ENCODE measurements at regions not wholly inside any gene's neighbourhood (a gene's known extent, or its start where the extent isn't known, plus 50 kb on each side); places are given as distances from the start of the nearest gene placed in this dataset.
"Not testable (repeated sequence)": the region's sequence is repeated elsewhere in the genome, so short reads cannot be mapped to it uniquely, and the experiment has no call there.

DNA sequence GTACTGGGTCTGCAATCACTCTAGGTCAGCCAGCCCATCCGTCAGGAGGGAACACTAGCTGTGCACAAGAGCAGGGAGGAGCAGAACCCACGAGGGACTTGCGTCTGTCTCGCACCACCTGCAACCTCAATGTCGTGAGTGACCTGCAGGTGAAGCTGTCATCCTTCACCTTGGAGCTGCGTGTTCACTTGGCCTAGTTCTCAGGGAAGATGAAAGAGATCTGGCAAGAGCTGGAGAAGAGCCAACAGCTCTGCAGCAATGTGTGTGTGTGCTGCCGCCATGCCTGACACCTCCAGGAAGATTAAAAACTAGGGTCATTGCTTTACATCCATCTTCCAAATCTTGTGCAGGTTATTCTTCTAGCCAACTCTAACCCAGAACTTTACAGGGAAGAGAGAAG, 117.6 kb upstream of the MRI1 start:
- DNase-seq = no peak

DNA sequence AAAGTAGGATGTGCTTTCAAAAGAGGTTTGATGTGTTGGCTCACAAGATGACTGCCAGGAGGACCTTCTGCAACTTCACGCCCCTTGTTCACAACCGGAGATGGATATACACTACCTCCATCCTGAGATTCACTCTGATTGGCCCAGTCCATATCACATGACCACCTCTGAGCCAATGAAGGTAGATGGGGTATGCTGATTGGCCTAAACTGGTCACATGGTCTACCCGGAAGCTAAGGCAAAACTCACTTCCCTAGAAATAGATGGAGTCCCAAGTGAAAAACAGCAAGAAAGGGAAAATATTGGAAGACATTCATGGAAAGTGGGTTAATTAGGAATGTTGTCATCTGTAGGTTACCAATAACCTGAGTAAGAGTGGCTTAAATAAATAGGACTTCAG, 119.7 kb upstream of the MRI1 start:
- DNase-seq = no peak

DNA sequence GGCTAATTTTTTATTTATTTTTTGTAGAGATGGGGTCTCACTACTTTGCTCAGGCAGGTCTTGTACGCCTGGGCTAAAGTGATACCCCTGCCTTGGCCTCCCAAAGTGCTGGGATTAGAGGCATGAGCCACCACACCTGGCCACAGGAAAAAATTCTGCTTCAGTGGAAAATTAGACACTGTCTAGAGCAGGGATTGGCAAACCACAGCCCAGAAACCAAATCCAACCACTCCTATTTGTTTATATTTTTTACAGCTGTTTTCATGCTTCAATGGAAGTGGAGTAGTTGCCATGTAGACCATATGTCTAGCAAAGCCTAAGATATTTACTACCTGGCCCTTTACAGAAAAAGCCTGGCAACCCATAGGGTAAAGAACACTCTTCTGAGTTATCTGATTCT, 123.7 kb upstream of the MRI1 start:
- no peak for DNase-seq

DNA sequence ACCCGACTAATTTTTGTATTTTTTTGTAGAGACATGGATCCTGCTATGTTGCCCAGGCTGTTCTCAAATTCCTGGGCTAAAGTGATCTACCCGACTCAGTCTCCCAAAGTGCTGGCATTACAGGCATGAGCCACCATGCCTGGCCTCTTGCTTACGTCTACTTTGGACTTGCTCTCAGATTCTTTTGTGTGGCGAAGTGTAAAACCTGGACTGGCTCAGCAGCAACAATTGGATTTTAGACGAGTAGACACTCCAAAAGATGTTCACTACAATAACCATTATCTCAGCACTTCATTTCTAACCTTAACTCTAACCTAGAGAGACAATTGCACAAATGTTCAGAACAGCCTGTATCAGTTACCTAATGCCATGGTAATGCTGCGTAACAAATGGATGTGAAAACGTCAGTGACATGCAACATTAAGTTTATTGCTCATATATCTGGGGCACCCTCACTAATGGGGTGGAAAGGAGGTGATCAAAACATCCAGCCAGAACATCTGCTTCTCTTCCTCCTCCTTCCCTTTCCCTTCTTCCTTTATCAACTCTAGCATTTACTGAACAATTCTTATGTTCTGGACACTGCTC, 124.9 kb upstream of the MRI1 start:
- DNase-seq = no peak

DNA sequence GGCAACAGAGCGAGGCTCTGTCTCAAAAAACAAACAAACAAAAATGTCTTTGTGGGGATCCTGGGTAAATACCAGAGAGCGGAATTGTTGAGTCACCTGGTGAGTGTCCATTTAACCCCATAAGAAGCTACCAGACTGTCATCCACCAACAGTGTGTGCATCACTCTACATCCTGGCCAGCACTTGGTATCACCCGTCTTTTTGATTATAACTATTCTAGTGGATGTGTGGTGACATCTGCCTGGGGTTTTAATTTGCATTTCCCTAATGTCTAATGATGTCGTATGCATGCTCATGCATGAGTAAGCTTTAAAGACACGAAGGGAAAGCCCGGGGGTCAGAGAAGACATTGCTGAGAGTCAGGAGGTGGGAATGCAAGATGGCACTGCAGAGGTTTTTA, 126.7 kb upstream of the MRI1 start:
- no peak for DNase-seq

DNA sequence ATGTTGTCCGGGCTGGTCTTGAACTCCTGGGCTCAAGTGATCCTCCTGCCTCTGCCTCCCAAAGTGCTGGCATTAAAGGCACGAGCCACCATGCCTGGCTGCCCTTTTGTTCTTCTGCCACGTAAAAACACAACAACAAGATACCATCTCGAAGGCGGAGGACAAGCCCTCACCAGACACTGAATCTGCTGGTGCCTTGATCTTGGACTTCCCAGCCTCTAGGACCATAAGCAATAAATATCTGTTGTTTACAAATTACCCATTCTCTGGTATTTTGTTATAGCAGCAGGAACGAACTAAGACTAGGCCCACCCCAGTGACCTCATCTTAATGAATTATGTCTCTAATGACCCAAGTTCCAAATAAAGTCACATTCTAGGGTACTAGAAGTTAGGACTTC, 128.4 kb upstream of the CACNA1A start:
- no peak for DNase-seq

DNA sequence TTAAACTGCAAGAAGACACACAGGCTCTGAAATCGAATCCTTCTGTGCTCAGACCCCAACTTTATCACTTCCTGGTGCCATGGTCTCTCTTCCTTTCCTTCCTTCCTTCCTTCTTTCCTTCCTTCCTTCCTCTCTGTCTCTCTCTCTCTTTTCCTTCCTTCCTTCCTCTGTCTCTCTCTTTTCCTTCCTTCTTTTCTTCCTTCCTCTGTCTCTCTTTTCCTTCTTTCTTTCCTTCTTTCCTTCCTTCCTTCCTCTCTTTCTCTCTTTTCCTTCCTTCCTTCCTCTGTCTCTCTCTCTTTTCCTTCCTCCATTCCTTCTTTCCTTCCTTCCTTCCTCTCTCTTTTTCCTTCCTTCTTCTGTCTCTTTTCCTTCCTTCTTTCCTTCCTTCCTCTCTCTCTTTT, 127.2 kb upstream of the CACNA1A start:
- no peak for DNase-seq

DNA sequence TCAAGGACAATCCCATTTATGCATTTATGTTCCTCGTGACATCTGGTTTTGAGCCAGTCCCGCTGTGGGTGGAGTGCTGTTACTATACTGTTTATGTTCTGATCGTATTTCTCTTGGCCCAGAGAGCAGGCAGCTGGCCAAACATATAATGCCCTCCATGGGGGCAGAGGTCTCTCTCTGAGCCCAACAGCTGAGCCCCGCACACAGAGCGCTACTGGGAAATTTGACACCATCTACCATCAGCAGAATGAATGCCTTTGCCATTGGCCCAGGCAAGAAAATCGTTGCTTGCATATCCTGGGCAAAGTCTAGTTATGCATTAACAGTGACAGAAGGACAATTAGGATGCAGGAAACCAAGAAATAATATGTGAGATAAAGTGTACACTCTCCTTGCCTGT, 126.8 kb upstream of the CACNA1A start:
- no peak for DNase-seq

DNA sequence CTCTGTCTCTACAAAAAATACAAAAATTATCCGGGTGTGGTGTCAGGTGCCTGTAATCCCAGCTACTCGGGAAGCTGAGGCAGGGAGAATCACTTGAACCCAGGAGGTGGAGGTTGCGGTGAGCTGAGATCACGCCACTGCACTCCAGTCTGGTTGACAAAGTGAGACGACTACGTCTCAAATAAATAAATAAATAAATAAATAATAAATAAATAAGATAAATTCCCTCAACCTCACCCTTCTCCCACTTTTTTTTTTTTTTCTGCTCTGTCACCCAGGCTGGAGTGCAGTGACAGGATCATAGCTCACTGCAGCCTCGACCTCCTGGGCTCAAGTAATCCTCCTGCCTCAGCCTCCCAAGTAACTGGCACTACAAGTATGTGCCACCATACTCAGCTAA, 125.9 kb upstream of the CACNA1A start:
- not testable (repeated sequence) for DNase-seq

DNA sequence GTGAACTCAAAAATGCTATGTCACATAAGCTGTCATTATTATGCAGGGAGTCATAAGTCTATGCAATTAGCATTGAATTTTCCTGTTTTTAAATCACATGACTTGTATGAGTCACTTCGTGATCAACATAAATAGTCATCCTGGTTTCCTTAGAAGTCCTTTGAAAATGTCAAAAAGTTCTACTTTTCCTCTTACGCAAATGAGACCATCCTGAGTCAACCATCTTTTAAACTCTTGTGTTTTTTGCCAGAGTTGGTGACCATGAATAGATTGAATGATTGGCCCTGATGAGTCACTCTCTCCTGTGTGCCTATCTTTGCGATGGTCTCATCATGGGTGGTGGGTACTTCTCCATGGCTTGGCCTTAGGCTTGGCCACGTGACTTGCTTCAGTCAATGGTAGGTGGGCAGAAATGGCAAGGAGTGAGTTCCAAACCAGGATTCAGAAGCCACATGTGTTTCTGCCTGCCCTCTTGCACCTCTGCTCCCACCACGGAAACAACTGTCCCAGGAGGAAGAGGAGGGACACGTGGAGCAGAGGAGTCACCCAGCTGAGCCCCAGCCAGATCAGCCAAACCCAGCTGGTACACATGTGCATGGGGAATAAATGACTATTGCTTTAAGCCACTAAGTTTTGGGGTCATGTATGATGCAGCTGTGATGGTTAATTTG, 123.5 kb upstream of the CACNA1A start:
- no peak for DNase-seq

DNA sequence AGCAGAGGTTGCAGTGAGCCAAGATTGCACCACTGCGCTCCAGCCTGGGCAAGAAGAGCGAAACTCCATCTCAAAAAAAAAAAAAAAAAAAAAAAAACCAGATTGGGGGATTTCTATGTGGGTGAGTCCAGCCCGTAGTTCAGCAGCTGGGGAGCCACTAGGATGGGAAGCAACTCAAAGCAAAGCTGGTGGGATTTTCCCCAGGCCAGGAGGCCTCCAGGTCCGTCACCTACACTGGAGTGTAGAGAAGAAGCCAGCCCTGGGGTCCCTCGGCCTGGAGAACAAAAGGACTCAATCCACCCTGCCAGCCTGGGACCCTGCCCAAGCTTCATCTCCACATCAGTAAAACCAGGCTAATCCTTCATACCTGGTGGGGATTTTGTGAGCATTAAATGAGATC, 121.3 kb upstream of the CACNA1A start:
- DNase-seq = no peak

DNA sequence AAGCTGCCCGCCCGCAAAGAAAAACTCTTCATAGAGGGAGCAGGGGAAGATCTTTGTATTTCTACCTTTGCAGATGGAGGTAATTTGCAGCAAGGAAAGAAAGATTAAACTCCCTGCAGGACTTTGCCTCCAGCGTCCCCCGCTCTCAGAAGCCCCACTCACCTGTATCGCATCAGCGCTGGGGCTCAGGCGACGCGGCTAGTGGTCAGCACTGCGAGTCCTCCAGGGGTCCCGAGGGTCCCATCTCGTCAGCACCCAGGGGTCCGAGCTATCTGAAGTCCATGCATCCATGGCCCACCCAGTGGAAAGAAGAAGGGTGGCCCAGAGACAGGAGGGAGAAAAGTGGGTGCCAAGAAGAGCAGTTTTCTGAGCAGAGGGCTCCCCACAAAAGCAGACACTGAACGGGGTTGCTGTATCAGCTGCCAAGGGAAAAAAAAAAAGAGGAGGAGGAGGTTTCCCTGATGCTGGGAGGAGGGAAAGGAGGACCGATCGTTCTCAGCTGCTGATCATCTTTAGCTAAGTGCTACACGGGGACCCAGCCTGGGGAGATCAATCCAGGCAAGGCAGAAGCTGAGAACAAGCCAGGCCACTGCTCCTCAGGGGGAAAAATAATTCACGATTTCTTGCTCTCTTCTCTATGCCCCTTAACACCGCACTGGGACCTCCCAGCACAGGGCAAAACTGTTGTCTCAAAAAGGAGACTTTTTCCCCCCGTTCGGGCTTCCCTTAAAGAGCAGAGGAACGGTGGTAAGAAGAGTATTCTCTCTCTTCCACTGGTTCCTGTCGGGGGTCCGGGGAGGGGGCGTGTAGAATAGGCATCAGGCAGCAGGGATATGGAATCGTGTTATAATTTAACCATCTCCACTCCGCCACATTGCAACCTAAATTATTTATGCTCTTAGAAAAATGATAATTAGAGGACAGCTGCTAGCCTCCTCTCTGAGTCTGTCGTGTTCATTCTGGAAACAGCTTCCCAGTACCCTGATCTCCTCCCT, 117.7 kb upstream of the CACNA1A start:
- no peak for DNase-seq

DNA sequence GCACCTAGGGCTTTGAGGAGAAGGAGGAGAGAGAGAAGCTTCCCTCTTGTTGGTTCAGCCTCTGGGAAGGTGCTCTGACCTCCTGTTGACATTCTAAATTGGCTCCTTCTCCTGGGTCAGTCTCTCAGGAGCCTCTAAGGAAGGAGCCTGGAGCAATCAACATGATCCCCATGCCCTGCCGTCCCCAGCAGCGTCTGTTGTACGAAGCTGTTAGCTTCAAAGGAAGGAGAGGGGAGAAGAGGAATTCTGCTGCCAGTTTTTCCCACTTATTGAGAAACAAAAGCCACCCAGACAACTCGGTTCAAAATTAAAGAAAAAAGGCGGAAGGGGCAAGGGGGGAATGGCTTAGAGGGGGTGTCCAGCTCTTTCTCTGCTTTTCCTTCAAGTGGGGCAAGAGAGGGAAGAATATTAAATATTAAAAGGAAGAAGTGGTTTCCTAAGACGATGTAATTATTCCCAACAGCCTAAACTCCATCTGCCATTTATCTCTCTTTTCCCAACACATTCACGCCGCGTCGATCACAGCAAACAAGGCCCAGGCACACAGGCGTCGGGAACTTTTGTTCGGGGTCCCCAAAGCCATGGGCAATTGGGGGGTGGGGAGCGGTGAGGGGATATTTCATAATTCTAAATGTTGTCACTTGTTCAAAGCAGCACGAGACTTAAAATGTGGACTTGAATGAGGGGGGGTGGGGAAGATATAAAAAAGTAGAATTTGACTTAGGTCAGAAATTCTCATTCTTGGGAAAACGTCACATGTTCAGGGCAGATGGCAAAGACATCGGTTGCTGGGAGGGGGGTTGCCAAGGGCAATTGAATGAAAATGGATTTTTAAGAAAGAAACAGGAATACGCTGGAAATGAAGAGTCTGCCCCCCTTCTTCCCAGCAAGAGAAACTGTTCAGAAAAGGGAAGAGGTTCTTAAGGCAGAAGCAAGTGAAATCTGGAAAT, 116.8 kb upstream of the CACNA1A start:
- DNase-seq = no peak

DNA sequence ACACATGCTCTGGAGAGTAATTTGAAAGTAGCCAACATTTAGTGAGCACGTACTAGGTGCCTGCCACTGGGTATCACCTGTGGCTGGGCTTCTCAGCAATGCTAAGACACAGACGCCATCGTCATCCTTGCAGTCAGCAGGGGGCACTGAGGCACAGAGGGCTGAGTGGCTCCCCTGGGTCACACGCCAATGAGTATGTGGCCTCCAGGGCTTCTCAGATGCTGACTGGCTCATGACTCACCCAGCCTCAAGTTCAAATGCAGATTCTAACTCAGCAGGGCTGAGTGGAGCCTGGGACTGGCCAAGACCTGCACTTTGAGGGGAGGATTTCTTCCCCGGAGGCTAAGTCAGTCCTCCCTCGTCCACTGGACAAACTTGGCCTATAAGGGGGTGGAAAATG, 115.1 kb upstream of the CACNA1A start:
- DNase-seq = no peak

DNA sequence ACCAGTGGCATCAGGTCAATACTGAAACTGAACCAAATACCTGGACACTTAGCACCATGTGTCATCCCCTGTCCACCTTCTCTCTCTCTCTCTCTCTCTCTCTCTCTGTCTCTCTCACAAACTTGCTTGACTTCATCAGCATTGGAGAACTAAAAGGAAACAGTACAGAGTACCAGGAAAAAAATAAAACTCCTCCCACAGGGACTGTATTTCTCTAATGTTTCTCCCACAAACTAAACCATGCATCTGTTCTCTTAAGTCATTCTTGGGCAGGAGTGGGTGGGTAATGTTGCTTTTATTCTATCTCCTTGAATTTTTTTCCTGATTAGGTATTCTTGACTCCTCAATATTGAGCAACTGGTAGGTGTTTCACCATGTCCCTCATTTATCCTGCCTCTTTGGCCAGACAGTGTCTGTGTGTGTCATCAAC, 112.9 kb upstream of the CACNA1A start:
- DNase-seq = no peak

DNA sequence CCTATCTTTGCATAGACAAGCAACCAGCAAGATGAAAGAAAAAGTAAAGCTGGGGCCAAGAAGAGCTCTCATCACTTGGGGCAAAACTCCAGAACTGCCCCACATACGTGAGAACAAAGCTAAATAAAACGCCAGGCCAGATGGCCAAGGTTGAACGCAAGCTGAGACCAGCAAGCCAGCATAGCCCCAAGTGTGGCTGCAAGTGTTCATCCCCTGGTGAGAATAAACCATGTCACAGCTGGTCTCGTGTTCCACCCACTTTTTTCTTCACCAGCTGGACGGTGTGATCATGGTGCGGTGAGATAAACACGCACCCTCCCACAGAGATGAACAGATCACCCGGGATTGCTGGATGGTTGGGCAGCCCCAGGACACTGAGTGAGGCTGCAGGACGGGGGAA, 109.6 kb upstream of the CACNA1A start:
- DNase-seq = no peak

DNA sequence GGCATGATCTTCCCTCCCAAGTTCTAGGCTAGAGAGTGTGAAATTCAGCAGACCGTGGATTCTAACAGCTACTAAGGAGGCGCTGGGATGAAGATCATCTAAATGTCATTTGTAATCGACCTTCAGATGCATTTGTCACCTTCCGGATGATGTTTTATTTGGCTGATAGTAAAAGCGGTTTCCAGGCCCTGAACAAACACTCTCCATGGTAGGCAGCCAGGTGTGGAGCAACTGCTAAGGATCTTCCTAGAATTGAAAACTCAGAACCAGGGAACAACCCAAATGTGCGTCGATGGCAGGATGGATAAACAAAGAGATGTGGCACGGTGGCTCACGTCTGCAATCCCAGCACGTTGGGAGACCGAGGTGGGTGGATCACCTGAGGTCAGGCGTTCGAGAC, 107.2 kb upstream of the CACNA1A start:
- no peak for DNase-seq

DNA sequence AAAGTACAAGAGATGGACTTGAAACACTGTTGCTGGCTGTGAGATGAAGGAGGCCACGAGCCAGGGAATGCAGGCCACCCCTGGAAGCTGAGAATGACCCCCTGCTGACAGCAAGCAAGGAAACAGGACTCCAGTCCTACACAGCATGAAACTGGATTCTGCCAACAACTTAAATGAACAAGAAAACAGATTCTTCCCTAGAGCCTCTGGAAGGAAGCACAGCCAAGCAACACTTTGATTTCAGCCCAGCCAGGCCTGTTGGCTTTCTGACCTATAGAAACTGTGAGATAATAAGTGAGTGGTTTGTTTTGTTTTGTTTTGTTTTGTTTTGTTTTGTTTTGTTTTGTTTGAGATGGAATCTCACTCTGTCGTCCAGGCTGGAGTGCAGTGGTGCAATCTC, 105.3 kb upstream of the CACNA1A start:
- DNase-seq = no peak

DNA sequence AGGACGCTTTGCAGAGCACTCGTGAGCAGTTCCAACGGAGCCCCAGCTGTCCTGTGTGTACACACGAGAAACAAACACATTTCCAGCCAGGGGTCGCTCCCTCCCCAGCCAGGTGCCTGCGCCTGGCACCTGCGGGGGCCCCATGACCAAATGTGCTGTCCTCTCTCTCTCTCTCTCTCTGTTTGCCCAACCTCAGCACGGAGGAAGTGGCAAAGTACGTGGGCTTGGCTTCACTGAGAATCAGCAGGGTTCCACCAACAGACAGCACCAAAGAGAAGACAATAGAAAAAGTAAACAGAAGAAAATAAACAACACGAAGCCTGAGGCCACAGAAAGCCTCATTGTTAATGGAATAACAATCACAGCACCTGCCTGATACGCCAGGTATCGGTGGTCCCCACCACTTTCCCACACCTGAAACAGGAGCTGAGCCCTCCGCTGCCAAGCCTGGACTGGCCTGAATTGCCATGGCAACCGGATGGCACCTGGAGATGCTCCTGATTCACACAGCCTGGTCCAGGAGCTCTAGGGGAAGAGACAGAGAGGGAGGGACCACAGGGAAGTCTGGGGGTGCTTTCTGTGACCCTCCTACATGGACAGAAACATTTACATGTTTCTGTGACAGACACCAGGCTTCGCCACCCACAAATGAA, 103.9 kb upstream of the CACNA1A start:
- DNase-seq = no peak

DNA sequence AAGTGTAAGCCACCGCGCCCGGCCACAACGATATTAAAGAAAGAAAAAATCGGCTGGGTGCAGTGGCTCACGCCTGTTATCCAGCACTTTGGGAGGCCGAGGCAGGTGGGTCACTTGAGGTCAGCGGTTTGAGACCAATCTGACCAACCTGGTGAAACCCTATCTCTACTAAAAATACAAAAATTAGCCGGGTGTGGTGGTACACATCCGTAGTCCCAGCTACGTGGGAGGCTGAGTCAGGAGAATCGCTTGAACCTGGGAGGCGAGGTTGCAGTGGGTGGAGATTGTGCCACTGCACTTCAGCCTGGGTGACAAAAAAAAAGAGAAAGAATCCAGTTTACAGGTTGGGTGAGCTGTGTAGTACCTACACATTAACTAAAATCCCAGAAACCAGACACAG, 99.9 kb upstream of the CACNA1A start:
- DNase-seq = no peak

DNA sequence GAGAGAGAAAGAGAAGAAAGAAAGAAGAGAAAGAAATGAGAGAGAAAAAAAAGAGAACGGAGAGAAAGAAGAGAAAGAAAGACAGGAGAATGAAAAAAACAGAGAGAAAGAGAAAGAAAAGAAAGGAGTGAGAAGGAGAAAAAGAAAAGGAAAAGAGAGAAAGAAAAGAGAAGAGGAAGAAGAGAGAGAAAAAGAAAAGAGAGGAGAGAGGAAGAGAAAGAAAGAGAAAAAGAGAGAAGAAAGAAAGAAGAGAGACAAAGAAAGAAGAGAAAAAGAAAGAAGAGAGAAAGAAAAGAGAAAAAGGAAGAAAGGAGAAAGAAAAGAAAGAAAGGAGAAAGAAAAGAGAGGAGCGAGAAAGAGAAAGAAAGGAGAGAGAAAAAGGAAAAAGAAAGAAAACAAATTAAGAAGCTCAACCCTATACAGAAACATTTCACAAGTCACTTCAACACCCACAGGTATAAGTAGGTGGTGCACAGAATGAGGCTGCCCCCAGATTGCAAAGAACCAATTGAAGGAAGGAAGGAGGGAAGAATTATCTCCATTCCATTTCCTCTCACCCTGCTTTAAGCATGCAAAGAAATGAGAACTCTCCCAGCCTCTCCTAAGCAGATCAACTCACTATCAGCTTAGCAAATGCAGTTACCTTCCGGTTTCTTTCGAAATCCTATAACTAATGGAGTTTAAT, 98.8 kb upstream of the CACNA1A start:
- no peak for DNase-seq

DNA sequence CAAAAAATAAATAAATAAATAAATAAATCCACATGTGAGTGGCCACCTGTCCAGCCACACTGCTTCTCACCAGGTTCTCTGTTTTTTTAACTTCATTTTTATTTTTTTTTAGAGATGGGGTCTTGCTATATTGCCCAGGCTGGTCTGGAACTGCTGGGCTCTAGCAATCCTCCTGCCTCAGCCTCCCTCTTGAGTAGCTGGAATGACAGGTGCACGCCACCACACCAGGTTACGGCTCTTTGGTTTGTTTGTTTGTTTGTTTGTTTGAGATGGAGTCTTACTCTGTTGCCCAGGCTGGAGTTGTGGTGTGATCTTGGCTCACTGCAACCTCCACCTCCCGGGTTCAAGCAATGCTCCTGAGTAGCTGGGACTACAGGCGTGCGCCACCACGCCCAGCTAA, 94.5 kb upstream of the CACNA1A start:
- no peak for DNase-seq
